Kidney (tissue), 13 donors: ENCODE measurements at regions not wholly inside any gene's neighbourhood (a gene's known extent, or its start where the extent isn't known, plus 50 kb on each side); places are given as distances from the start of the nearest gene placed in this dataset.

Source experiments
- DNase-seq, 5 donors: peaks; one replicate each; pipeline ENCODE4 v3.0.0-alpha.2; 2013 to 2020
- FAIRE-seq: peaks from 2 replicates; lab custom pipeline; 2012; peaks lifted over from hg19 to GRCh38; lab: Jason Lieb, UNC
- H3K27ac ChIP-seq, 2 donors: one replicate each; pipeline ENCODE4 v1.7.0; 2013; ENCODE audit warnings: low read depth in 2 of 2, low read length in 2 of 2, inconsistent platforms in 1 of 2
- H3K27me3 ChIP-seq: one replicate; pipeline ENCODE4 v1.7.1; 2013; ENCODE audit warnings: low read length, inconsistent platforms; ENCODE audit not compliant: control insufficient read depth, insufficient read depth
- H3K36me3 ChIP-seq, 3 donors: one replicate each; pipeline versions ENCODE4 v1.7.0 to v1.7.1; 2013; ENCODE audit warnings: low read length in 3 of 3, control low read depth in 1 of 3, inconsistent platforms in 1 of 3; ENCODE audit not compliant: insufficient read depth in 3 of 3, control insufficient read depth in 2 of 3
- H3K4me1 ChIP-seq, 3 donors: one replicate each; pipeline versions ENCODE4 v1.7.0 to v1.7.1; 2013; ENCODE audit warnings: low read length in 3 of 3, inconsistent platforms in 1 of 3, low read depth in 1 of 3; ENCODE audit not compliant: control insufficient read depth in 2 of 3, insufficient read depth in 2 of 3
- H3K4me3 ChIP-seq, 3 donors: one replicate each; pipeline versions ENCODE4 v1.7.0 to v1.8.1; 2013; ENCODE audit warnings: low read length in 3 of 3, control low read depth in 1 of 3, inconsistent platforms in 1 of 3
- H3K9ac ChIP-seq, 3 donors: one replicate each; pipeline versions ENCODE4 v1.7.0 to v1.7.1; 2013; ENCODE audit warnings: low read length in 3 of 3, control low read depth in 1 of 3, inconsistent platforms in 1 of 3
- H3K9me3 ChIP-seq, 3 donors: one replicate each; pipeline versions ENCODE4 v1.7.0 to v1.7.1; 2013; ENCODE audit warnings: low read length in 3 of 3, control low read depth in 1 of 3, inconsistent platforms in 1 of 3; ENCODE audit not compliant: control insufficient read depth in 2 of 3, insufficient read depth in 1 of 3
- CTCF ChIP-seq: IDR thresholded peaks from 3 replicates; pipeline ENCODE4 v1.5.1; 2012; ENCODE audit warnings: mild to moderate bottlenecking, moderate library complexity, borderline replicate concordance; ENCODE audit not compliant: insufficient read depth; ENCODE audit errors: extremely low read depth
- intact Hi-C: fragments of 100-400 bp; cut with DNase I; formaldehyde crosslinking; loops from one replicate; pipeline ENCODE4 v1.11.1; 2022
- donor health status: control.
- donor health status: control.
- donor health status: control.
- donor health status: control.
- donor health status: control.
- donor health status: DM: yes; HTN: yes; CAD: no.
- donor health status: Normal renal cell carcinoma (clear cell type).

- Histone ChIP-seq H3K4me3 (no peak overlapping the region), H3K36me3 (no peaks in the 10 kb centered on the region), H3K4me1 (no peaks in the 10 kb centered on the region), H3K9me3 (no peaks in the 10 kb centered on the region), H3K27ac (no peak overlapping the region), H3K27me3 (no peaks in the 10 kb centered on the region), H3K9ac (no peak overlapping the region)
- no peak for TF ChIP-seq CTCF
- FAIRE-seq (no peak), DNase-seq (no peak)
- intact Hi-C loops: no loop called here
Measured at GRCh38 chr2:16243411-16243996, 303.2 kb downstream of the MYCN start.

- Histone ChIP-seq H3K9me3 (no peaks in the 10 kb centered on the region), H3K4me1 (no peaks in the 10 kb centered on the region), H3K27ac (no peak overlapping the region), H3K4me3 (no peak overlapping the region), H3K36me3 (no peaks in the 10 kb centered on the region), H3K9ac (no peak overlapping the region), H3K27me3 (no peaks in the 10 kb centered on the region)
- no peak for TF ChIP-seq CTCF
- DNase-seq: no peak
- no peak for FAIRE-seq
- intact Hi-C loops: no loop called here
Measured at GRCh38 chr2:16242906-16243305, 302.6 kb downstream of the MYCN start.

- no peak for TF ChIP-seq CTCF
- DNase-seq (no peak), FAIRE-seq (no peak)
- Histone ChIP-seq H3K4me1 (no peaks in the 10 kb centered on the region), H3K4me3 (no peak overlapping the region), H3K36me3 (no peaks in the 10 kb centered on the region), H3K27me3 (no peaks in the 10 kb centered on the region), H3K9ac (no peak overlapping the region), H3K9me3 (no peaks in the 10 kb centered on the region), H3K27ac (no peak overlapping the region)
- intact Hi-C loops: no loop called here
Measured at GRCh38 chr2:16241166-16242160, 301.1 kb downstream of the MYCN start.
